ENCODE measurements at regions not wholly inside any gene's neighbourhood (a gene's known extent, or its start where the extent isn't known, plus 50 kb on each side); places are given as distances from the start of the nearest gene placed in this dataset.

- TF ChIP-seq RAD21 (IDR thresholded peaks at IDR 0.05; ENCODE audit: low read depth) (no peak), NFIC (IDR thresholded peaks at IDR 0.05) (no peak), EP300 (IDR thresholded peaks at IDR 0.05; ENCODE audit: borderline replicate concordance) (no peak), REST (IDR thresholded peaks at IDR 0.05; ENCODE audit: low read depth) (no peak), YY1 (IDR thresholded peaks at IDR 0.05; ENCODE audit: low read depth) (no peak)
These were observed 550.3 kb upstream of the LRRTM1 start for GRCh38 chr2:80854831-80855230.
